ENCODE measurements at regions not wholly inside any gene's neighbourhood (a gene's known extent, or its start where the extent isn't known, plus 50 kb on each side); places are given as distances from the start of the nearest gene placed in this dataset.

GRCh38 chr6:102485480-102485879, 1092.0 kb downstream of the GRIK2 start:
- TF ChIP-seq CTCF (IDR thresholded peaks at IDR 0.05): no peak
- TF ChIP-seq POLR2A (IDR thresholded peaks at IDR 0.05): no peak
- WGBS, 2 donors: 88% methylated on average over 1 of the region's 1 CpG
- H3K4me3 ChIP-seq: no peak overlapping the region
- H3K4me1 ChIP-seq: no peaks in the 10 kb centered on the region
- DNase-seq: no peak
- no peaks in the 10 kb centered on the region for H3K27me3 ChIP-seq
- H3K9me3 ChIP-seq: no peaks in the 10 kb centered on the region
- H3K27ac ChIP-seq: no peak overlapping the region
- H3K36me3 ChIP-seq (ENCODE audit: low read depth, missing control alignments): no peaks in the 10 kb centered on the region
- intact Hi-C loops (cut with DNase I; ENCODE audit: low total_unique reads): no loop called here

GRCh38 chr6:102474041-102474807, 1080.7 kb downstream of the GRIK2 start:
- Histone ChIP-seq H3K9me3 (no peaks in the 10 kb centered on the region), H3K27me3 (no peaks in the 10 kb centered on the region), H3K4me3 (no peak overlapping the region), H3K36me3 (ENCODE audit: low read depth, missing control alignments) (no peaks in the 10 kb centered on the region), H3K27ac (no peak overlapping the region), H3K4me1 (no peaks in the 10 kb centered on the region)
- intact Hi-C loops (cut with DNase I; ENCODE audit: low total_unique reads): no loop called here
- DNase-seq: no peak
- 64 to 74% methylated on average over 7 of the region's 7 CpGs for WGBS, 2 donors
- TF ChIP-seq CTCF (IDR thresholded peaks at IDR 0.05) (no peak), POLR2A (IDR thresholded peaks at IDR 0.05) (no peak)

GRCh38 chr6:102458990-102459389, 1065.5 kb downstream of the GRIK2 start:
- Histone ChIP-seq H3K9me3 (no peaks in the 10 kb centered on the region), H3K36me3 (ENCODE audit: low read depth, missing control alignments) (no peaks in the 10 kb centered on the region), H3K27ac (no peak overlapping the region), H3K4me3 (no peak overlapping the region), H3K27me3 (no peaks in the 10 kb centered on the region), H3K4me1 (no peaks in the 10 kb centered on the region)
- 75 to 88% methylated on average over 4 of the region's 4 CpGs for WGBS, 2 donors
- no peak for DNase-seq
- intact Hi-C loops (cut with DNase I; ENCODE audit: low total_unique reads): no loop called here
- TF ChIP-seq CTCF (IDR thresholded peaks at IDR 0.05): no peak
- no peak for TF ChIP-seq POLR2A (IDR thresholded peaks at IDR 0.05)

- Histone ChIP-seq H3K4me3 (no peak overlapping the region), H3K27me3 (no peaks in the 10 kb centered on the region), H3K4me1 (no peaks in the 10 kb centered on the region), H3K27ac (no peak overlapping the region), H3K9me3 (no peaks in the 10 kb centered on the region), H3K36me3 (ENCODE audit: low read depth, missing control alignments) (no peaks in the 10 kb centered on the region)
- no peak for TF ChIP-seq CTCF (IDR thresholded peaks at IDR 0.05)
- no peak for TF ChIP-seq POLR2A (IDR thresholded peaks at IDR 0.05)
- WGBS, 2 donors: 88 to 93% methylated on average over 1 of the region's 1 CpG
- intact Hi-C loops (cut with DNase I; ENCODE audit: low total_unique reads): no loop called here
- no peak for DNase-seq
Measured at GRCh38 chr6:102438171-102438570, 1044.7 kb downstream of the GRIK2 start.

All from testis (tissue), 2 donors.